ENCODE measurements at regions not wholly inside any gene's neighbourhood (a gene's known extent, or its start where the extent isn't known, plus 50 kb on each side); places are given as distances from the start of the nearest gene placed in this dataset. TPM values are rescaled to one million over a fixed set of nuclear protein-coding genes. Genes with fewer than 3 reads are reported as not detected.

DNA sequence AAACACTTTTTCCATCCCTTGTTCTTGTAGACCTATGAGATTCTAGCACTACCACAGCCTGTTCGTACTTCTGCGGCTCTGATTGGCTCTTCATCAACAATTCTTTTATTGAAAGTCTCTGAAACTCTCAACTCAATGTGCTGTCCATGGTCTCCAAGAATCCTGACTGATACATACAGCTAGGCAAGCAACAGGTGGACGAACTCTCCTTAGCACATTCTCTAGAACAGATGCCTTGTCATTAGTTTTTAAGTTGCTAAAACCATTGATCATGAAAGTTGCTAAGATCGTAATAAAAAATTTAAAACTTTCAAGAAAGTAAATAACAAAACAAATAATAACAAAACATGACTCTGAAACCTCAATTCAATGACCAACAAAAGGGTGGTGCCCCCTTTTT is 210.5 kb downstream of the EPHA4 start:
- DNase-seq, result no peak

GRCh38 chr2:221364672-221365071 is 207.4 kb downstream of the EPHA4 start:
- DNase-seq, result no peak

Small RNA genes in the stretch of these regions (small RNA-seq; reads per million reads assigned to genes)
- gene AC011233.1 (ENCODE audit: low replicate concordance), result not detected
- gene MIR4268 (ENCODE audit: low replicate concordance), result not detected
